ENCODE measurements at regions not wholly inside any gene's neighbourhood (a gene's known extent, or its start where the extent isn't known, plus 50 kb on each side); places are given as distances from the start of the nearest gene placed in this dataset.

GRCh38 chr2:45269149-45269793 is 260.0 kb upstream of the SIX2 start:
- TF ChIP-seq POLR2A (IDR thresholded peaks at IDR 0.05; ENCODE audit: low read depth, low read length) (no peak), POLR2AphosphoS5 (IDR thresholded peaks at IDR 0.05; ENCODE audit: low read depth, low read length) (no peak), SPI1 (IDR thresholded peaks at IDR 0.05; ENCODE audit: low read depth, low read length) (no peak), PAX5 (IDR thresholded peaks at IDR 0.05; ENCODE audit: insufficient read depth, low read length, severe bottlenecking) (no peak), TAF1 (IDR thresholded peaks at IDR 0.05; ENCODE audit: low read depth, low read length) (no peak)
